Natural killer cell (primary cell): ENCODE measurements at regions not wholly inside any gene's neighbourhood (a gene's known extent, or its start where the extent isn't known, plus 50 kb on each side); places are given as distances from the start of the nearest gene placed in this dataset.

Experiments used
- ATAC-seq, 3 donors: fragments of 150-1000 bp in 2 of 3; fragments of 200-7000 bp in 1 of 3; cut with Tn5 transposase; 1 replicate in 1 of 3; 2 replicates in 2 of 3; pipeline ENCODE4 v1.10.0; 2021; ENCODE audit warnings: mild to moderate bottlenecking in 2 of 3, moderate library complexity in 2 of 3
- DNase-seq, 2 donors: peaks; one replicate each; pipeline versions ENCODE4 v3.0.0 to v3.0.0-alpha.2; 2013 to 2021; ENCODE audit warnings: mixed read lengths in 1 of 2
- H3K27ac ChIP-seq: one replicate; pipeline ENCODE4 v1.5.1; 2013; ENCODE audit warnings: mild to moderate bottlenecking, low read length
- H3K27me3 ChIP-seq: one replicate; pipeline ENCODE4 v1.6.1; 2013; ENCODE audit warnings: low read length; ENCODE audit not compliant: control insufficient read depth, insufficient read depth
- H3K36me3 ChIP-seq: one replicate; pipeline ENCODE4 v1.6.1; 2013; ENCODE audit warnings: low read length; ENCODE audit not compliant: control insufficient read depth, insufficient read depth
- H3K4me1 ChIP-seq: one replicate; pipeline ENCODE4 v1.6.1; 2013; ENCODE audit warnings: low read length; ENCODE audit not compliant: control insufficient read depth, insufficient read depth
- H3K4me3 ChIP-seq: one replicate; pipeline ENCODE4 v1.5.1; 2013; ENCODE audit warnings: low read length
- H3K9me3 ChIP-seq: one replicate; pipeline ENCODE4 v1.6.1; 2013; ENCODE audit warnings: low read length; ENCODE audit not compliant: control insufficient read depth, insufficient read depth
- H3K27ac Mint-ChIP-seq, 2 donors: one replicate each; pipeline ENCODE4 v1.8.0; 2022; ENCODE audit warnings: mild to moderate bottlenecking in 2 of 2, mixed read lengths in 2 of 2, moderate library complexity in 1 of 2
- H3K27me3 Mint-ChIP-seq, 2 donors: one replicate each; pipeline ENCODE4 v1.8.0; 2022; ENCODE audit warnings: low read depth in 2 of 2, mixed read lengths in 2 of 2
- H3K36me3 Mint-ChIP-seq: one replicate; pipeline ENCODE4 v1.8.0; 2022; ENCODE audit warnings: mixed read lengths
- H3K4me1 Mint-ChIP-seq, 2 donors: one replicate each; pipeline ENCODE4 v1.8.0; 2022; ENCODE audit warnings: mixed read lengths in 2 of 2
- H3K4me3 Mint-ChIP-seq: one replicate; pipeline ENCODE4 v1.8.0; 2022; ENCODE audit warnings: mild to moderate bottlenecking, moderate library complexity, mixed read lengths
- H3K9me3 Mint-ChIP-seq, 2 donors: one replicate each; pipeline ENCODE4 v1.8.0; 2022; ENCODE audit warnings: mixed read lengths in 2 of 2
- CTCF ChIP-seq: fragments of 200-600 bp; IDR thresholded peaks from one replicate; pipeline ENCODE4 v1.8.0; 2022; ENCODE audit warnings: antibody characterized with exemption
- WGBS: methylation state at CpG from one replicate; pipeline ENCODE4 v1.1.7; 2013; ENCODE audit warnings: missing lambda C conversion rate; ENCODE audit not compliant: insufficient coverage; 5-methylcytosine and 5-hydroxymethylcytosine counted together
- intact Hi-C: fragments of 100-400 bp; cut with micrococcal nuclease; formaldehyde crosslinking; loops from one replicate; pipeline ENCODE4 v1.14.2; 2022

- Histone ChIP-seq H3K4me3 (no peak overlapping the region), H3K9me3 (no peaks in the 10 kb centered on the region), H3K4me1 (no peaks in the 10 kb centered on the region), H3K27ac (no peak overlapping the region), H3K27me3 (no peaks in the 10 kb centered on the region), H3K36me3 (no peaks in the 10 kb centered on the region)
- no peak for TF ChIP-seq CTCF
- Mint-ChIP-seq H3K27me3 (no peaks in the 10 kb centered on the region), H3K9me3 (no peaks in the 10 kb centered on the region), H3K36me3 (no peaks in the 10 kb centered on the region), H3K27ac (no peak overlapping the region), H3K4me1 (no peaks in the 10 kb centered on the region), H3K4me3 (no peak overlapping the region)
- WGBS = 100% methylated on average over 2 of the region's 2 CpGs
- intact Hi-C loops = loop anchor here (10.0 kb wide), 1 partner anchor 560 kb away; no protein-coding TSS in a partner anchor
- DNase-seq (no peak), ATAC-seq (no peak)
Measured at GRCh38 chr3:101074518-101074917, 81.3 kb upstream of the ABI3BP start.

- no peaks in the 10 kb centered on the region for H3K36me3 Mint-ChIP-seq
- H3K9me3 Mint-ChIP-seq = no peaks in the 10 kb centered on the region
- 77% methylated on average over 2 of the region's 4 CpGs for WGBS
- Histone ChIP-seq H3K27me3 (no peaks in the 10 kb centered on the region), H3K4me1 (no peaks in the 10 kb centered on the region), H3K36me3 (no peaks in the 10 kb centered on the region), H3K4me3 (no peak overlapping the region), H3K27ac (no peak overlapping the region), H3K9me3 (no peaks in the 10 kb centered on the region)
- no peak for TF ChIP-seq CTCF
- H3K27me3 Mint-ChIP-seq = no peaks in the 10 kb centered on the region
- DNase-seq (no peak), ATAC-seq (no peak)
- intact Hi-C loops = loop anchor here (10.0 kb wide), 1 partner anchor 563 kb away; no protein-coding TSS in a partner anchor
- H3K4me1 Mint-ChIP-seq = no peaks in the 10 kb centered on the region
- H3K27ac Mint-ChIP-seq = no peak overlapping the region
- no peak overlapping the region for H3K4me3 Mint-ChIP-seq
Measured at GRCh38 chr3:101072300-101072699, 79.1 kb upstream of the ABI3BP start.

- no peaks in the 10 kb centered on the region for H3K9me3 ChIP-seq
- ATAC-seq = no peak
- H3K36me3 Mint-ChIP-seq = no peaks in the 10 kb centered on the region
Measured at GRCh38 chr3:101070799-101071121, 77.5 kb upstream of the ABI3BP start.

More at GRCh38 chr3:101070799-101071121, 77.5 kb upstream of the ABI3BP start:
- H3K27me3 Mint-ChIP-seq = peaks cover under 1 to 8% of the 10 kb centered on the region in 2 donors
- no peaks in the 10 kb centered on the region for H3K4me1 Mint-ChIP-seq
- Histone ChIP-seq H3K27me3 (no peaks in the 10 kb centered on the region), H3K36me3 (no peaks in the 10 kb centered on the region), H3K4me1 (no peaks in the 10 kb centered on the region), H3K27ac (no peak overlapping the region), H3K4me3 (no peak overlapping the region)
- no peak for TF ChIP-seq CTCF
- intact Hi-C loops = loop anchor here (1.0 to 10.0 kb wide), 2 partner anchors 312 to 564 kb away; no protein-coding TSS in a partner anchor
- H3K4me3 Mint-ChIP-seq = no peak overlapping the region
- no peak overlapping the region for H3K27ac Mint-ChIP-seq
- DNase-seq = no peak
- H3K9me3 Mint-ChIP-seq = no peaks in the 10 kb centered on the region
